ENCODE measurements at regions not wholly inside any gene's neighbourhood (a gene's known extent, or its start where the extent isn't known, plus 50 kb on each side); places are given as distances from the start of the nearest gene placed in this dataset.

GRCh38 chr7:17709599-17709998 lies 230.7 kb downstream of the SNX13 start:
- no peak for TF ChIP-seq TAF1 (IDR thresholded peaks at IDR 0.05; ENCODE audit: borderline replicate concordance, low read depth, low read length)
- FAIRE-seq = no peak
- no peak for DNase-seq (ENCODE audit: insufficient read length)

DNA sequence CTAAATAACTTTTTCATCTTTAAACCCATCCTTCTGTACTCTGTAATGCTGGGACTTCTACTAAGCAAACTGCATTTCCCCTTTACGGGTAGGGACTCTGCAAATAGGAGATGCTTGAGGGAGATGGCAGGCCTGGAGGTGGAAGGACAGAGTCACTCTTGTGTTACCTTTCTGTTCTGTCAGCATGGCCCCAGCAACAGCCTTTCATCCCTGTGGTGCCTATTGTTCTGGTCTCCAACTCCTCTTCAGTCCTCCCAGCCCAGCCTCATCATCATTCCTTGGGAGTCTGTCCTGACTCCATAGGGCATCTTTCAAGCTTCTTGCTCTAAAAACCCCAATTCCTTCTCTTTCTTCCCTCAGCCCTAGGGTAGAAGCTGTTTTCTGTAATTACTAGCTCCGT lies 230.0 kb downstream of the SNX13 start:
- no peak for TF ChIP-seq POLR2AphosphoS5 (IDR thresholded peaks at IDR 0.05; ENCODE audit: low read depth, low read length)
- no peak for TF ChIP-seq TAF1 (IDR thresholded peaks at IDR 0.05; ENCODE audit: borderline replicate concordance, low read depth, low read length)
- no peak for TF ChIP-seq POLR2A (IDR thresholded peaks at IDR 0.05; ENCODE audit: low read depth, low read length)
- no peak for DNase-seq (ENCODE audit: insufficient read length)
- no peak for FAIRE-seq

GRCh38 chr7:17713584-17713983 lies 226.7 kb downstream of the SNX13 start:
- DNase-seq (ENCODE audit: insufficient read length) (no peak), FAIRE-seq (no peak)
- no peak for TF ChIP-seq TAF1 (IDR thresholded peaks at IDR 0.05; ENCODE audit: borderline replicate concordance, low read depth, low read length)
- no peak for TF ChIP-seq POLR2A (IDR thresholded peaks at IDR 0.05; ENCODE audit: low read depth, low read length)
- TF ChIP-seq POLR2AphosphoS5 (IDR thresholded peaks at IDR 0.05; ENCODE audit: low read depth, low read length) = no peak

DNA sequence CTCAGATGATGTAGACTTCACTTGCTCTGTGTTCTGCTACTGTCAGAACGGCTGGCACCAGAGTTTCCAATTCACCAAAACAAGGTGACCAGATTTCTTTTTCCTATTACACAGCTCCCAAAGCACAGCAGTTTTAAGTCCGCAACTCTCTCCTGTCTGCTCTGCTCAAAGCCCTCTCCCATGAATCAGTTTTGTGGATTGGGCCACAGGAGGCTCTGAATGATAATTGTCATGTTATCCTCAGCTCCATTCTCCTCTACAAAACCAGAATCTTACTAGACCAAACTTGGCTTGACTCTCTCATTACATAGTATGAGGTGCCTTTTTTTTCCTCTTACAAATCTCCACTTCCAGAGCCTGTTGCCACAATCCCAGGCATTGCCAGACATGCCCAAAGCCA lies 223.5 kb downstream of the SNX13 start:
- DNase-seq (ENCODE audit: insufficient read length) (no peak), FAIRE-seq (no peak)
- no peak for TF ChIP-seq TAF1 (IDR thresholded peaks at IDR 0.05; ENCODE audit: borderline replicate concordance, low read depth, low read length)
- TF ChIP-seq POLR2A (IDR thresholded peaks at IDR 0.05; ENCODE audit: low read depth, low read length) = no peak
- TF ChIP-seq POLR2AphosphoS5 (IDR thresholded peaks at IDR 0.05; ENCODE audit: low read depth, low read length) = no peak

- FAIRE-seq = no peak
- DNase-seq (ENCODE audit: insufficient read length) = no peak
- no peak for TF ChIP-seq POLR2A (IDR thresholded peaks at IDR 0.05; ENCODE audit: low read depth, low read length)
- TF ChIP-seq POLR2AphosphoS5 (IDR thresholded peaks at IDR 0.05; ENCODE audit: low read depth, low read length) = no peak
- TF ChIP-seq TAF1 (IDR thresholded peaks at IDR 0.05; ENCODE audit: borderline replicate concordance, low read depth, low read length) = no peak
Observed at GRCh38 chr7:17719998-17720397, 220.3 kb downstream of the SNX13 start.

DNA sequence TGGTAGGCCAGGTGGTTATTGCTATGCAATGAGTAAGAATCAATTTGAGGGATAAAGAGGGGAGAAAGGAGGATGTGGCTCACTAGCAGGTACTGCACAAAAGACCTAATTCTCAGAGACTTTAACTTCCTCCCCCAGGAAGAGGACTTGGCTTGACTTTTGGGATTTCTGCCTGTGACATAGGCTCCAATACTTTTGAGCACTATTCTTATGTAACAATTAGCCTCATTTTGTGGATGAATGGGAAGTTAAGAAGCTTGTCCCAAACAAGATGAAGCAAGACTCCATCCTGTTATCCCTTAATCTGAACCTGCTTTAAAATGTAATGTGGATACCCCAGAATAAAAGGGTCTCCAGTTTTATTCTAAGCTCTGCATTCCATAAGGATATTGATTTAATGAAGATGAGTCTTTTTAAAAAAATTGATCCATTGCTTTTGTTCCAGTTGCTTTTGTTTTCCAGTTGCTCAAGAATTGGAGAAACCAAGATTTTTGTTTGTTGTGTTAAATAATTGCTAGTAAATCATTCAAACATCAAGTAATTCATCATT lies 218.5 kb downstream of the SNX13 start:
- FAIRE-seq (no peak), DNase-seq (ENCODE audit: insufficient read length) (no peak)
- TF ChIP-seq POLR2A (IDR thresholded peaks at IDR 0.05; ENCODE audit: low read depth, low read length) (no peak), TAF1 (IDR thresholded peaks at IDR 0.05; ENCODE audit: borderline replicate concordance, low read depth, low read length) (no peak), POLR2AphosphoS5 (IDR thresholded peaks at IDR 0.05; ENCODE audit: low read depth, low read length) (no peak)

GRCh38 chr7:17722798-17723197 lies 217.5 kb downstream of the SNX13 start:
- no peak for DNase-seq (ENCODE audit: insufficient read length)

GRCh38 chr7:17725821-17726220 lies 214.5 kb downstream of the SNX13 start:
- DNase-seq (ENCODE audit: insufficient read length) = no peak
- no peak for FAIRE-seq
- no peak for TF ChIP-seq POLR2AphosphoS5 (IDR thresholded peaks at IDR 0.05; ENCODE audit: low read depth, low read length)
- TF ChIP-seq POLR2A (IDR thresholded peaks at IDR 0.05; ENCODE audit: low read depth, low read length) = no peak
- no peak for TF ChIP-seq TAF1 (IDR thresholded peaks at IDR 0.05; ENCODE audit: borderline replicate concordance, low read depth, low read length)

More at GRCh38 chr7:17722798-17723197, 217.5 kb downstream of the SNX13 start:
- no peak for TF ChIP-seq POLR2AphosphoS5 (IDR thresholded peaks at IDR 0.05; ENCODE audit: low read depth, low read length)
- no peak for TF ChIP-seq TAF1 (IDR thresholded peaks at IDR 0.05; ENCODE audit: borderline replicate concordance, low read depth, low read length)
- no peak for TF ChIP-seq POLR2A (IDR thresholded peaks at IDR 0.05; ENCODE audit: low read depth, low read length)
- no peak for FAIRE-seq

DNA sequence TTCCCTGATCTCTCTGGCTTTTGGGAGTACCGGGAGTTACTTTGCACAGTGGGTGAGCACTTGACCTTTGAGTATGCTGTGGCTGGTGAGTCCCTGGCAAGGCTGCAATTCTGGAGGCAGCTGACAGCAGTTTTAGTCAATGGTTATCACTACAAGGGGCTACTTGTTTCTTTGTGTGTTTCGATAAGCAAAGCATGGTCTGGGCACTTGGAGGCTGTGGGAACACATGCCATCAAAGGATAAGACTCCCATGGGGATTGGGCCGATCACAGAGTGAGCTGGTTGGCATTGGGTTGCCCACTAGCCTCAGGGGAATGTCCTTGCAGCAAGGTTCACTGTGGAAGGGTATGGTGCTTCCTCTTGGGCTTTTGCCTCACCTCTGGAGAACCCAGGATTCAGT lies 208.2 kb downstream of the SNX13 start:
- DNase-seq (ENCODE audit: insufficient read length) = no peak
- FAIRE-seq = no peak
- TF ChIP-seq POLR2AphosphoS5 (IDR thresholded peaks at IDR 0.05; ENCODE audit: low read depth, low read length) (no peak), POLR2A (IDR thresholded peaks at IDR 0.05; ENCODE audit: low read depth, low read length) (no peak), TAF1 (IDR thresholded peaks at IDR 0.05; ENCODE audit: borderline replicate concordance, low read depth, low read length) (no peak)
